ENCODE measurements at regions not wholly inside any gene's neighbourhood (a gene's known extent, or its start where the extent isn't known, plus 50 kb on each side); places are given as distances from the start of the nearest gene placed in this dataset.

DNA sequence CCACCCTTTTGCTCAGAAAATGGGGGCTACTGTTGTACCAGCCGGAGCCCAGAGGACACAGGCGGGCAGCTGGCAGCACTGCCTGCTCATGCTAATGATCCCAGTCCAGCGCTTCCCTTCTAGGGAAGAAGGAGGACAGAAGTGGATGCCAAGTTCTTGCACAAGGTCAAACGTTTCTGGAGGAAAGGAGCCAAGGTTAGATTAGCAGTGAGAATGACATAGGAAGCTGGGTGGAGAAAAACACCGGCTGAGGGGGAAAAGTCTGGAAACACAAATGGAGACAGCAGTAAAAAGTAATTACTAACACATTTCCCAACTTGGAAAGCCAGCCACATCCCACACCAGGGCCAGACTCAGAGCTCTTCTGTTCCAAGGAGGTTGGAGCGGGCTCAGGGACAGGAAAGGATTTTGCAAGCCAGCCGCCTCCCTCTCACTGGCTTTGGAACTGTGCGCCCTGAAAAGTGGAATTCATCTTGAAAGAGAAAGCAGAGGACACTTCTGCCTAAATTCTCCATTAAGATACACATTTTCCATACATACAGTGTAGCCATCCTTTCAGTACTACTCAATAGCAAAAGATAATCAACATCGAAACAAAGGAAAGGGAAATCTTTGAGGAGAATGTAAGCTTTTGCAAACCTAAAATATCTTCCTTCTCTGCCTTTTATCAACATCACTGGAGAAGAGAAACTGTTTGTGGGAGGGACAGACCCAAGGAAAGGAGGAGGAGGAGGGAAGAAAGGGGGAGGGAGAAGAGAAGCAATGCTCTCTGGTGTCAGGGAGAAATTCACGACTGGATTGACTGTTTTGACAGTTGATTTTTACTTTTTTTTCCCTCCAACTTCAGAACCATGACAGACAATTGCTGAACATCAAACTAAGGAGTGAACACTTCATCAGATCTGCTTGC, 133.6 kb downstream of the CD47 start:
- intact Hi-C loops (cut with micrococcal nuclease) (no loop called here), dilution Hi-C loops (cut with MboI; ENCODE audit: extremely low pct_ligation_motif_present, low sequenced_read_pairs) (no loop called here)
- Histone ChIP-seq H3K9me3 (replicated peaks; ENCODE audit: control insufficient read depth, insufficient read depth, low read length) (no peaks in the 10 kb centered on the region), H3K79me2 (ENCODE audit: control insufficient read depth, insufficient read depth, low read length) (no peaks in the 10 kb centered on the region), H3K9me1 (replicated peaks; ENCODE audit: control insufficient read depth, extremely low read depth, insufficient read depth, low read length) (no peaks in the 10 kb centered on the region), H3K36me3 (ENCODE audit: control insufficient read depth in 2 of 2, extremely low read depth in 1 of 2, insufficient read depth in 2 of 2, low read length in 2 of 2) (no peaks in the 10 kb centered on the region), H4K20me1 (replicated peaks; ENCODE audit: control insufficient read depth, extremely low read depth, insufficient read depth, low read length) (no peaks in the 10 kb centered on the region), H3K4me3 (replicated peaks in 1 of 3; ENCODE audit: insufficient read depth in 1 of 3, low read depth in 1 of 3, low read length in 3 of 3) (no peak overlapping the region), H3K9ac (replicated peaks; ENCODE audit: extremely low read depth, insufficient read depth, low read length) (no peak overlapping the region), H3K4me1 (ENCODE audit: control insufficient read depth, extremely low read depth, insufficient read depth, low read length) (peaks cover 30% of the 10 kb centered on the region), H3K4me2 (ENCODE audit: insufficient read depth, low read length) (no peak overlapping the region), H3K27ac (ENCODE audit: insufficient read depth, low read depth, low read length) (no peak overlapping the region), H2AFZ (ENCODE audit: low read depth, low read length) (peak overlapping the region; percentile 40), H3K27me3 (ENCODE audit: control insufficient read depth in 2 of 2, insufficient read depth in 2 of 2, low read length in 2 of 2) (no peaks in the 10 kb centered on the region)
- ChIA-PET POLR2A (no interaction called here), CTCF (interaction anchor here (0.9 to 2.2 kb wide), 9 partner anchors 12 to 521 kb away, joined by 3 to 13 read pairs (median 4); no protein-coding TSS in a partner anchor)
- BruUV-seq (replicated peaks), result no TSS peak
- TF ChIP-seq POLR2A (IDR thresholded peaks at IDR 0.05; ENCODE audit: low read depth, low read length) (no peak), MYC (IDR thresholded peaks at IDR 0.05; ENCODE audit: low read depth, low read length) (no peak), GATA2 (IDR thresholded peaks at IDR 0.05; ENCODE audit: insufficient read depth, insufficient read length, low read depth, low read length) (peak; percentile 12), JUN (IDR thresholded peaks at IDR 0.05; ENCODE audit: borderline replicate concordance, insufficient read depth, insufficient read length, low read depth) (no peak), POLR2AphosphoS5 (IDR thresholded peaks at IDR 0.05; ENCODE audit: insufficient read depth, low read depth, low read length) (no peak), FOS (IDR thresholded peaks at IDR 0.05; ENCODE audit: borderline replicate concordance, insufficient read depth, low read length) (no peak), EZH2 (IDR thresholded peaks at IDR 0.05; ENCODE audit: borderline replicate concordance, low read depth, low read length, severe bottlenecking) (no peak)
- TF ChIP-seq, protein P1, sequence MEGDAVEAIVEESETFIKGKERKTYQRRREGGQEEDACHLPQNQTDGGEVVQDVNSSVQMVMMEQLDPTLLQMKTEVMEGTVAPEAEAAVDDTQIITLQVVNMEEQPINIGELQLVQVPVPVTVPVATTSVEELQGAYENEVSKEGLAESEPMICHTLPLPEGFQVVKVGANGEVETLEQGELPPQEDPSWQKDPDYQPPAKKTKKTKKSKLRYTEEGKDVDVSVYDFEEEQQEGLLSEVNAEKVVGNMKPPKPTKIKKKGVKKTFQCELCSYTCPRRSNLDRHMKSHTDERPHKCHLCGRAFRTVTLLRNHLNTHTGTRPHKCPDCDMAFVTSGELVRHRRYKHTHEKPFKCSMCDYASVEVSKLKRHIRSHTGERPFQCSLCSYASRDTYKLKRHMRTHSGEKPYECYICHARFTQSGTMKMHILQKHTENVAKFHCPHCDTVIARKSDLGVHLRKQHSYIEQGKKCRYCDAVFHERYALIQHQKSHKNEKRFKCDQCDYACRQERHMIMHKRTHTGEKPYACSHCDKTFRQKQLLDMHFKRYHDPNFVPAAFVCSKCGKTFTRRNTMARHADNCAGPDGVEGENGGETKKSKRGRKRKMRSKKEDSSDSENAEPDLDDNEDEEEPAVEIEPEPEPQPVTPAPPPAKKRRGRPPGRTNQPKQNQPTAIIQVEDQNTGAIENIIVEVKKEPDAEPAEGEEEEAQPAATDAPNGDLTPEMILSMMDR (IDR thresholded peaks at IDR 0.05; ENCODE audit: extremely low read depth in 1 of 2, insufficient read depth in 1 of 2, low read depth in 1 of 2, low read length in 2 of 2), result no peak
- TF ChIP-seq, protein P2, sequence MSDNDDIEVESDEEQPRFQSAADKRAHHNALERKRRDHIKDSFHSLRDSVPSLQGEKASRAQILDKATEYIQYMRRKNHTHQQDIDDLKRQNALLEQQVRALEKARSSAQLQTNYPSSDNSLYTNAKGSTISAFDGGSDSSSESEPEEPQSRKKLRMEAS (IDR thresholded peaks at IDR 0.05; ENCODE audit: insufficient read depth, insufficient read length), result no peak
- DNase-seq (ENCODE audit: low read depth, low spot score) (peak; percentile 81), FAIRE-seq (no peak)
